ENCODE measurements at regions not wholly inside any gene's neighbourhood (a gene's known extent, or its start where the extent isn't known, plus 50 kb on each side); places are given as distances from the start of the nearest gene placed in this dataset.
"Not testable (repeated sequence)": the region's sequence is repeated elsewhere in the genome, so short reads cannot be mapped to it uniquely, and the experiment has no call there.

GRCh38 chr7:110521357-110521911, 569.5 kb upstream of the LRRN3 start:
- Histone ChIP-seq H3K4me1 (peaks cover 16% of the 10 kb centered on the region), H3K36me3 (replicated peaks) (no peaks in the 10 kb centered on the region), H3K4me3 (no peak overlapping the region), H3K27me3 (ENCODE audit: low read depth) (no peaks in the 10 kb centered on the region), H3K9me3 (no peaks in the 10 kb centered on the region)
- in situ Hi-C loops (cut with MboI; ENCODE audit: low sequenced_read_pairs), result no loop called here
- peak; percentile 11 to 22 for DNase-seq (ENCODE audit: low spot score in 2 of 2)

GRCh38 chr7:110522061-110522760, 568.7 kb upstream of the LRRN3 start:
- Histone ChIP-seq H3K4me3 (no peak overlapping the region), H3K4me1 (peaks cover 16% of the 10 kb centered on the region), H3K27me3 (ENCODE audit: low read depth) (no peaks in the 10 kb centered on the region), H3K36me3 (replicated peaks) (no peaks in the 10 kb centered on the region), H3K9me3 (no peaks in the 10 kb centered on the region)
- DNase-seq (ENCODE audit: low spot score in 2 of 2), result peak in 1 of 2 experiments; percentile 37
- in situ Hi-C loops (cut with MboI; ENCODE audit: low sequenced_read_pairs), result no loop called here

GRCh38 chr7:110522761-110523200, 568.1 kb upstream of the LRRN3 start:
- Histone ChIP-seq H3K36me3 (replicated peaks) (no peaks in the 10 kb centered on the region), H3K27me3 (ENCODE audit: low read depth) (no peaks in the 10 kb centered on the region), H3K9me3 (no peaks in the 10 kb centered on the region), H3K4me3 (no peak overlapping the region), H3K4me1 (peaks cover 16% of the 10 kb centered on the region)
- in situ Hi-C loops (cut with MboI; ENCODE audit: low sequenced_read_pairs), result no loop called here
- peak; percentile 75 to 85 for DNase-seq (ENCODE audit: low spot score in 2 of 2)

GRCh38 chr7:110529175-110529574, 561.8 kb upstream of the LRRN3 start:
- in situ Hi-C loops (cut with MboI; ENCODE audit: low sequenced_read_pairs), result no loop called here
- no peak overlapping the region for H3K4me3 ChIP-seq

GRCh38 chr7:110531186-110531585, 559.7 kb upstream of the LRRN3 start:
- Histone ChIP-seq H3K9me3 (no peaks in the 10 kb centered on the region), H3K4me1 (no peaks in the 10 kb centered on the region), H3K27me3 (ENCODE audit: low read depth) (no peaks in the 10 kb centered on the region), H3K4me3 (no peak overlapping the region), H3K36me3 (replicated peaks) (no peaks in the 10 kb centered on the region)
- in situ Hi-C loops (cut with MboI; ENCODE audit: low sequenced_read_pairs), result no loop called here
- no peak for DNase-seq (ENCODE audit: low spot score in 2 of 2)

More at GRCh38 chr7:110529175-110529574, 561.8 kb upstream of the LRRN3 start:
- no peak for DNase-seq (ENCODE audit: low spot score in 2 of 2)
- Histone ChIP-seq H3K27me3 (ENCODE audit: low read depth) (no peaks in the 10 kb centered on the region), H3K36me3 (replicated peaks) (no peaks in the 10 kb centered on the region), H3K9me3 (no peaks in the 10 kb centered on the region), H3K4me1 (no peaks in the 10 kb centered on the region)

- H3K4me1 ChIP-seq, result no peaks in the 10 kb centered on the region
- no peaks in the 10 kb centered on the region for H3K27me3 ChIP-seq (ENCODE audit: low read depth)
- H3K9me3 ChIP-seq, result no peaks in the 10 kb centered on the region
- H3K4me3 ChIP-seq, result no peak overlapping the region
- in situ Hi-C loops (cut with MboI; ENCODE audit: low sequenced_read_pairs), result no loop called here
- DNase-seq (ENCODE audit: low spot score in 2 of 2), result no peak
- no peaks in the 10 kb centered on the region for H3K36me3 ChIP-seq (replicated peaks)
Observed at GRCh38 chr7:110534241-110534931, 556.5 kb upstream of the LRRN3 start.

GRCh38 chr7:110539216-110539615, 551.7 kb upstream of the LRRN3 start:
- Histone ChIP-seq H3K36me3 (replicated peaks) (no peaks in the 10 kb centered on the region), H3K4me3 (no peak overlapping the region), H3K4me1 (no peaks in the 10 kb centered on the region), H3K27me3 (ENCODE audit: low read depth) (no peaks in the 10 kb centered on the region), H3K9me3 (no peaks in the 10 kb centered on the region)
- in situ Hi-C loops (cut with MboI; ENCODE audit: low sequenced_read_pairs), result no loop called here
- DNase-seq (ENCODE audit: low spot score in 2 of 2), result no peak

GRCh38 chr7:110541962-110542361, 549.0 kb upstream of the LRRN3 start:
- Histone ChIP-seq H3K4me3 (no peak overlapping the region), H3K36me3 (replicated peaks) (no peaks in the 10 kb centered on the region), H3K27me3 (ENCODE audit: low read depth) (no peaks in the 10 kb centered on the region), H3K4me1 (no peaks in the 10 kb centered on the region), H3K9me3 (no peaks in the 10 kb centered on the region)
- no peak for DNase-seq (ENCODE audit: low spot score in 2 of 2)
- in situ Hi-C loops (cut with MboI; ENCODE audit: low sequenced_read_pairs), result no loop called here

- no peak overlapping the region for H3K4me3 ChIP-seq
- no peaks in the 10 kb centered on the region for H3K27me3 ChIP-seq (ENCODE audit: low read depth)
- H3K36me3 ChIP-seq (replicated peaks), result no peaks in the 10 kb centered on the region
- H3K4me1 ChIP-seq, result no peaks in the 10 kb centered on the region
- H3K9me3 ChIP-seq, result no peaks in the 10 kb centered on the region
- in situ Hi-C loops (cut with MboI; ENCODE audit: low sequenced_read_pairs), result no loop called here
- no peak for DNase-seq (ENCODE audit: low spot score in 2 of 2)
Observed at GRCh38 chr7:110544194-110544593, 546.7 kb upstream of the LRRN3 start.

- H3K9me3 ChIP-seq, result peaks cover 4% of the 10 kb centered on the region; the same call in 1 of the 2 replicates
- DNase-seq (ENCODE audit: low spot score in 2 of 2), result no peak
- in situ Hi-C loops (cut with MboI; ENCODE audit: low sequenced_read_pairs), result no loop called here
- H3K4me1 ChIP-seq, result no peaks in the 10 kb centered on the region
- H3K4me3 ChIP-seq, result no peak overlapping the region
- no peaks in the 10 kb centered on the region for H3K36me3 ChIP-seq (replicated peaks)
- no peaks in the 10 kb centered on the region for H3K27me3 ChIP-seq (ENCODE audit: low read depth)
Observed at GRCh38 chr7:110548372-110548771, 542.6 kb upstream of the LRRN3 start.

- Histone ChIP-seq H3K27me3 (ENCODE audit: low read depth) (no peaks in the 10 kb centered on the region), H3K9me3 (no peaks in the 10 kb centered on the region), H3K4me1 (no peaks in the 10 kb centered on the region), H3K4me3 (no peak overlapping the region), H3K36me3 (replicated peaks) (no peaks in the 10 kb centered on the region)
- in situ Hi-C loops (cut with MboI; ENCODE audit: low sequenced_read_pairs), result no loop called here
- DNase-seq (ENCODE audit: low spot score in 2 of 2), result no peak
Observed at GRCh38 chr7:110557136-110557535, 533.8 kb upstream of the LRRN3 start.

- not testable (repeated sequence) for H3K36me3 ChIP-seq (replicated peaks)
Observed at GRCh38 chr7:110563286-110563685, 527.6 kb upstream of the LRRN3 start.

GRCh38 chr7:110564246-110564645, 526.7 kb upstream of the LRRN3 start:
- Histone ChIP-seq H3K4me3 (no peak overlapping the region), H3K4me1 (no peaks in the 10 kb centered on the region), H3K27me3 (ENCODE audit: low read depth) (no peaks in the 10 kb centered on the region), H3K9me3 (no peaks in the 10 kb centered on the region), H3K36me3 (replicated peaks) (no peaks in the 10 kb centered on the region)
- in situ Hi-C loops (cut with MboI; ENCODE audit: low sequenced_read_pairs), result no loop called here
- no peak for DNase-seq (ENCODE audit: low spot score in 2 of 2)

More at GRCh38 chr7:110563286-110563685, 527.6 kb upstream of the LRRN3 start:
- H3K9me3 ChIP-seq; H3K4me3 ChIP-seq; H3K4me1 ChIP-seq; H3K27me3 ChIP-seq (ENCODE audit: low read depth); DNase-seq (ENCODE audit: low spot score in 2 of 2); in situ Hi-C loops (cut with MboI; ENCODE audit: low sequenced_read_pairs): not testable (repeated sequence)

- no peak overlapping the region for H3K4me3 ChIP-seq
- no peaks in the 10 kb centered on the region for H3K36me3 ChIP-seq (replicated peaks)
- H3K9me3 ChIP-seq, result no peaks in the 10 kb centered on the region
- in situ Hi-C loops (cut with MboI; ENCODE audit: low sequenced_read_pairs), result no loop called here
- no peak for DNase-seq (ENCODE audit: low spot score in 2 of 2)
- no peaks in the 10 kb centered on the region for H3K4me1 ChIP-seq
- H3K27me3 ChIP-seq (ENCODE audit: low read depth), result no peaks in the 10 kb centered on the region
Observed at GRCh38 chr7:110568388-110568787, 522.5 kb upstream of the LRRN3 start.
